Psoas muscle (tissue), 7 donors: ENCODE measurements at regions not wholly inside any gene's neighbourhood (a gene's known extent, or its start where the extent isn't known, plus 50 kb on each side); places are given as distances from the start of the nearest gene placed in this dataset.
"Not testable (repeated sequence)": the region's sequence is repeated elsewhere in the genome, so short reads cannot be mapped to it uniquely, and the experiment has no call there.

Experiments
- ATAC-seq, 4 donors: fragments of 200-7000 bp; cut with Tn5 transposase; one replicate each; pipeline ENCODE4 v1.9.1; 2020; ENCODE audit warnings: moderate library complexity in 3 of 4, mild to moderate bottlenecking in 2 of 4
- DNase-seq, 2 donors: peaks; one replicate each; pipeline ENCODE4 v3.0.0-alpha.2; 2020
- H3K27ac ChIP-seq: fragments of 200-600 bp; one replicate; pipeline ENCODE4 v1.8.0; 2022
- H3K27me3 ChIP-seq, 3 donors: fragments of 200-600 bp in 1 of 3; one replicate each; pipeline versions ENCODE4 v1.6.1 to v1.8.0; 2013 to 2022; ENCODE audit warnings: low read length in 2 of 3, mild to moderate bottlenecking in 2 of 3, moderate library complexity in 1 of 3; ENCODE audit not compliant: insufficient read depth in 3 of 3
- H3K36me3 ChIP-seq, 2 donors: fragments of 200-600 bp in 1 of 2; one replicate each; pipeline versions ENCODE4 v1.6.1 to v1.8.0; 2013 to 2022; ENCODE audit warnings: low read depth in 1 of 2, mild to moderate bottlenecking in 1 of 2, moderate library complexity in 1 of 2; ENCODE audit not compliant: insufficient read depth in 1 of 2
- H3K4me1 ChIP-seq: fragments of 200-600 bp; one replicate; pipeline ENCODE4 v1.8.0; 2022
- H3K4me3 ChIP-seq: fragments of 200-600 bp; one replicate; pipeline ENCODE4 v1.8.0; 2022; ENCODE audit warnings: mild to moderate bottlenecking
- H3K9me3 ChIP-seq: fragments of 200-600 bp; one replicate; pipeline ENCODE4 v1.8.0; 2022
- CTCF ChIP-seq: fragments of 200-600 bp; IDR thresholded peaks from one replicate; pipeline ENCODE4 v1.8.0; 2022; ENCODE audit warnings: antibody characterized with exemption
- WGBS, 3 donors: extraction: QIAGEN DNeasy Blood & Tissue Kit; methylation state at CpG; one replicate each; pipeline versions ENCODE4 v1.1.6 to v1.1.7; 2013; 5-methylcytosine and 5-hydroxymethylcytosine counted together
- intact Hi-C, 2 donors: fragments of 100-400 bp; cut with DNase I; formaldehyde crosslinking; loops; one replicate each; pipeline versions ENCODE4 v1.11.0 to v1.14.2; 2022
- donor health status: healthy with polysubstance abuse.
- donor health status: DM: no; HTN: no; CAD: no; lungs with moderate emphysema.
- donor health status: Bipolar disorder and iron deficiency.
- donor health status: healthy.
- donor health status: DM: yes; HTN: yes; CAD: no.
- donor health status: DM: no; HTN: no; CAD: no.
- donor health status: DM: yes; HTN: yes; CAD: no.

- 73 to 86% (median 80%) methylated on average over 6 of the region's 6 CpGs for WGBS, 3 donors
- TF ChIP-seq CTCF: no peak
- H3K27me3 ChIP-seq: no peaks in the 10 kb centered on the region
- H3K4me3 ChIP-seq: no peak overlapping the region
- no peak for ATAC-seq
- no peaks in the 10 kb centered on the region for H3K4me1 ChIP-seq
- no peak for DNase-seq
- intact Hi-C loops: no loop called here
- H3K9me3 ChIP-seq: no peaks in the 10 kb centered on the region
- H3K36me3 ChIP-seq: no peaks in the 10 kb centered on the region
- H3K27ac ChIP-seq: no peak overlapping the region
These were observed 372.7 kb downstream of the CBLN4 start for GRCh38 chr20:55632592-55632991.

GRCh38 chr20:55629143-55629542 lies 376.2 kb downstream of the CBLN4 start:
- H3K27me3 ChIP-seq, H3K4me1 ChIP-seq, H3K4me3 ChIP-seq, intact Hi-C loops, H3K27ac ChIP-seq, ATAC-seq, H3K9me3 ChIP-seq, DNase-seq, H3K36me3 ChIP-seq: not testable (repeated sequence)
- 93 to 97% (median 95%) methylated on average over 4 of the region's 4 CpGs for WGBS, 3 donors

- Histone ChIP-seq H3K27me3 (no peaks in the 10 kb centered on the region), H3K36me3 (no peaks in the 10 kb centered on the region), H3K27ac (no peak overlapping the region), H3K9me3 (peaks cover 6% of the 10 kb centered on the region), H3K4me3 (no peak overlapping the region), H3K4me1 (no peaks in the 10 kb centered on the region)
- ATAC-seq (no peak), DNase-seq (no peak)
- TF ChIP-seq CTCF: no peak
- intact Hi-C loops: no loop called here
- WGBS, 3 donors: 64 to 81% (median 70%) methylated on average over 4 of the region's 4 CpGs
These were observed 378.6 kb downstream of the CBLN4 start for GRCh38 chr20:55626716-55627115.

- intact Hi-C loops: no loop called here
- ATAC-seq (no peak), DNase-seq (no peak)
- Histone ChIP-seq H3K27ac (no peak overlapping the region), H3K4me3 (no peak overlapping the region), H3K9me3 (no peaks in the 10 kb centered on the region), H3K27me3 (no peaks in the 10 kb centered on the region), H3K4me1 (no peaks in the 10 kb centered on the region), H3K36me3 (no peaks in the 10 kb centered on the region)
- no peak for TF ChIP-seq CTCF
- 82 to 88% (median 84%) methylated on average over 8 of the region's 8 CpGs for WGBS, 3 donors
These were observed 389.0 kb downstream of the CBLN4 start for GRCh38 chr20:55616367-55616766.

- H3K4me1 ChIP-seq: no peaks in the 10 kb centered on the region
- no peaks in the 10 kb centered on the region for H3K9me3 ChIP-seq
- H3K36me3 ChIP-seq: no peaks in the 10 kb centered on the region
- H3K27me3 ChIP-seq: no peaks in the 10 kb centered on the region
- DNase-seq (no peak), ATAC-seq (no peak)
- no peak for TF ChIP-seq CTCF
- 88 to 92% (median 91%) methylated on average over 4 of the region's 4 CpGs for WGBS, 3 donors
- intact Hi-C loops: no loop called here
- no peak overlapping the region for H3K4me3 ChIP-seq
- H3K27ac ChIP-seq: no peak overlapping the region
These were observed 389.5 kb downstream of the CBLN4 start for GRCh38 chr20:55615818-55616217.
